KMS-11 (cell line): ENCODE measurements at regions not wholly inside any gene's neighbourhood (a gene's known extent, or its start where the extent isn't known, plus 50 kb on each side); places are given as distances from the start of the nearest gene placed in this dataset.

Experiments
- H2AFZ ChIP-seq: fragments of 200-600 bp; sonication (generic); 2 replicates; pipeline ENCODE4 v1.6.1; 2016; ENCODE audit warnings: antibody characterized with exemption, mixed run types, low read depth
- H3K27ac ChIP-seq: fragments of 200-600 bp; sonication (generic); 2 replicates; pipeline ENCODE4 v1.6.1; 2016; ENCODE audit warnings: mild to moderate bottlenecking, mixed run types
- H3K27me3 ChIP-seq: fragments of 200-600 bp; sonication (generic); 2 replicates; pipeline ENCODE4 v1.6.1; 2017; ENCODE audit warnings: mild to moderate bottlenecking, low read depth, mixed run types, moderate library complexity; ENCODE audit not compliant: insufficient read depth
- H3K36me3 ChIP-seq: fragments of 200-600 bp; sonication (generic); 2 replicates; pipeline ENCODE4 v1.6.1; 2017; ENCODE audit warnings: mild to moderate bottlenecking, mixed run types; ENCODE audit not compliant: insufficient read depth
- H3K4me1 ChIP-seq: fragments of 200-600 bp; sonication (generic); 2 replicates; pipeline ENCODE4 v1.6.1; 2016; ENCODE audit warnings: mild to moderate bottlenecking, low read depth, mixed run types; ENCODE audit not compliant: poor library complexity, severe bottlenecking
- H3K4me2 ChIP-seq: fragments of 200-600 bp; sonication (generic); 2 replicates; pipeline ENCODE4 v1.7.0; 2016; ENCODE audit warnings: mild to moderate bottlenecking, mixed run types
- H3K4me3 ChIP-seq: fragments of 200-600 bp; sonication (generic); IDR thresholded peaks from 2 replicates; pipeline ENCODE4 v1.6.1; 2017; ENCODE audit warnings: low read depth, low read length, mixed read lengths; ENCODE audit not compliant: insufficient read depth
- H3K79me2 ChIP-seq: fragments of 200-600 bp; sonication (generic); 2 replicates; pipeline ENCODE4 v1.6.1; 2016; ENCODE audit warnings: low read depth, mixed run types; ENCODE audit not compliant: insufficient read depth
- H3K9ac ChIP-seq: fragments of 200-600 bp; sonication (generic); 2 replicates; pipeline ENCODE4 v1.6.1; 2016; ENCODE audit warnings: mild to moderate bottlenecking, mixed run types
- H4K20me1 ChIP-seq: fragments of 200-600 bp; sonication (generic); 2 replicates; pipeline ENCODE4 v1.6.1; 2016; ENCODE audit warnings: mild to moderate bottlenecking, mixed run types; ENCODE audit not compliant: insufficient read depth
- CTCF ChIP-seq: fragments of 200-600 bp; sonication (generic); conservative IDR thresholded peaks from 2 replicates; pipeline ENCODE4 v1.6.1; 2017; ENCODE audit warnings: low read depth, mild to moderate bottlenecking, antibody characterized with exemption, low read length, moderate library complexity, mixed read lengths

GRCh38 chr3:5302661-5303060 is 115.2 kb downstream of the EDEM1 start:
- no peaks in the 10 kb centered on the region for H4K20me1 ChIP-seq
- H3K9ac ChIP-seq: no peak overlapping the region
- no peak overlapping the region for H3K27ac ChIP-seq
- no peaks in the 10 kb centered on the region for H3K27me3 ChIP-seq
- no peak overlapping the region for H3K4me3 ChIP-seq
- no peaks in the 10 kb centered on the region for H3K79me2 ChIP-seq
- no peak for TF ChIP-seq CTCF
- H3K36me3 ChIP-seq: no peaks in the 10 kb centered on the region
- no peaks in the 10 kb centered on the region for H3K4me1 ChIP-seq
- H3K4me2 ChIP-seq: no peak overlapping the region
- no peak overlapping the region for H2AFZ ChIP-seq

- H3K9ac ChIP-seq: no peak overlapping the region
- no peak overlapping the region for H2AFZ ChIP-seq
- no peak overlapping the region for H3K4me3 ChIP-seq
- H3K27ac ChIP-seq: no peak overlapping the region
- H3K79me2 ChIP-seq: no peaks in the 10 kb centered on the region
- no peaks in the 10 kb centered on the region for H3K27me3 ChIP-seq
- no peaks in the 10 kb centered on the region for H3K36me3 ChIP-seq
- no peak for TF ChIP-seq CTCF
- no peak overlapping the region for H3K4me2 ChIP-seq
- no peaks in the 10 kb centered on the region for H4K20me1 ChIP-seq
- H3K4me1 ChIP-seq: no peaks in the 10 kb centered on the region
Measured at GRCh38 chr3:5304188-5304587, 116.7 kb downstream of the EDEM1 start.

GRCh38 chr3:5304789-5305683 is 117.5 kb downstream of the EDEM1 start:
- TF ChIP-seq CTCF: peak; percentile 67
- no peak overlapping the region for H3K4me2 ChIP-seq
- H3K9ac ChIP-seq: no peak overlapping the region
- no peak overlapping the region for H3K4me3 ChIP-seq
- no peaks in the 10 kb centered on the region for H4K20me1 ChIP-seq
- H3K27me3 ChIP-seq: no peaks in the 10 kb centered on the region
- H3K4me1 ChIP-seq: no peaks in the 10 kb centered on the region
- H3K36me3 ChIP-seq: no peaks in the 10 kb centered on the region
- no peaks in the 10 kb centered on the region for H3K79me2 ChIP-seq
- H3K27ac ChIP-seq: no peak overlapping the region
- no peak overlapping the region for H2AFZ ChIP-seq

- no peak overlapping the region for H3K27ac ChIP-seq
- H3K36me3 ChIP-seq: no peaks in the 10 kb centered on the region
- H3K27me3 ChIP-seq: no peaks in the 10 kb centered on the region
- no peaks in the 10 kb centered on the region for H4K20me1 ChIP-seq
- H3K4me2 ChIP-seq: no peak overlapping the region
- H3K4me1 ChIP-seq: no peaks in the 10 kb centered on the region
- no peak overlapping the region for H2AFZ ChIP-seq
- TF ChIP-seq CTCF: 0 out of 2 replicates have a peak, but pooled peaks have one; percentile 31
- H3K79me2 ChIP-seq: no peaks in the 10 kb centered on the region
- H3K9ac ChIP-seq: no peak overlapping the region
- H3K4me3 ChIP-seq: no peak overlapping the region
Measured at GRCh38 chr3:5305684-5305989, 118.1 kb downstream of the EDEM1 start.
